DMS153 (cell line): ENCODE measurements at regions not wholly inside any gene's neighbourhood (a gene's known extent, or its start where the extent isn't known, plus 50 kb on each side); places are given as distances from the start of the nearest gene placed in this dataset.

Experiments used
- DNase-seq: peaks from one replicate; lab custom pipeline; 2025; lab: John Stamatoyannopoulos, UW

- DNase-seq, result no peak
These were observed 80.6 kb upstream of the LINGO1 start for GRCh38 chr15:77713281-77713680.

- DNase-seq, result no peak
These were observed 79.7 kb upstream of the LINGO1 start for GRCh38 chr15:77712438-77712837.

GRCh38 chr15:77710637-77711036 is 77.9 kb upstream of the LINGO1 start:
- no peak for DNase-seq

- no peak for DNase-seq
These were observed 77.5 kb upstream of the LINGO1 start for GRCh38 chr15:77710206-77710605.

GRCh38 chr15:77709135-77709886 is 76.6 kb upstream of the LINGO1 start:
- DNase-seq, result no peak

- no peak for DNase-seq
These were observed 74.0 kb upstream of the LINGO1 start for GRCh38 chr15:77706482-77707244.

GRCh38 chr15:77702211-77702957 is 69.7 kb upstream of the LINGO1 start:
- no peak for DNase-seq

- DNase-seq, result no peak
These were observed 65.8 kb upstream of the LINGO1 start for GRCh38 chr15:77698481-77698880.

- no peak for DNase-seq
These were observed 65.2 kb upstream of the LINGO1 start for GRCh38 chr15:77697893-77698292.

- no peak for DNase-seq
These were observed 64.2 kb upstream of the LINGO1 start for GRCh38 chr15:77696871-77697270.

- no peak for DNase-seq
These were observed 63.4 kb upstream of the LINGO1 start for GRCh38 chr15:77695961-77696582.

GRCh38 chr15:77695548-77695947 is 62.8 kb upstream of the LINGO1 start:
- no peak for DNase-seq

GRCh38 chr15:77693576-77693975 is 60.9 kb upstream of the LINGO1 start:
- DNase-seq, result no peak

GRCh38 chr15:77692614-77693013 is 59.9 kb upstream of the LINGO1 start:
- no peak for DNase-seq

GRCh38 chr15:77691607-77692006 is 58.9 kb upstream of the LINGO1 start:
- no peak for DNase-seq

- DNase-seq, result no peak
These were observed 57.1 kb upstream of the LINGO1 start for GRCh38 chr15:77689821-77690220.

GRCh38 chr15:77688693-77689092 is 56.0 kb upstream of the LINGO1 start:
- no peak for DNase-seq

GRCh38 chr15:77688266-77688665 is 55.6 kb upstream of the LINGO1 start:
- DNase-seq, result no peak

- no peak for DNase-seq
These were observed 52.5 kb upstream of the LINGO1 start for GRCh38 chr15:77685082-77685815.

- DNase-seq, result no peak
These were observed 51.8 kb upstream of the LINGO1 start for GRCh38 chr15:77684341-77685081.

GRCh38 chr15:77682564-77682963 is 49.9 kb upstream of the LINGO1 start:
- DNase-seq, result no peak
